Panc1 (cell line): ENCODE measurements at regions not wholly inside any gene's neighbourhood (a gene's known extent, or its start where the extent isn't known, plus 50 kb on each side); places are given as distances from the start of the nearest gene placed in this dataset.

ENCODE experiments used
- ATAC-seq: fragments of 200-7000 bp; cut with Tn5 transposase; 2 replicates; pipeline ENCODE4 v1.9.1; 2020; ENCODE audit warnings: mild to moderate bottlenecking, moderate library complexity
- BruUV-seq: library from RNA; stranded (reverse); fragments of 400-500 nt; replicated peaks from 2 replicates; lab custom pipeline; 2021; lab: Mats Ljungman, UMichigan
- CTCF ChIA-PET: fragments of 300-600 bp; sonication (Branson Sonifier 250); formaldehyde crosslinking; loops from one replicate; lab custom pipeline; 2022; ENCODE audit warnings: antibody characterized with exemption; lab: Charles Lee
- POLR2A ChIA-PET: fragments of 300-600 bp; sonication (Branson Sonifier 250); formaldehyde crosslinking; loops from one replicate; lab custom pipeline; 2022; ENCODE audit warnings: antibody characterized with exemption; lab: Charles Lee
- DNase-seq: peaks from one replicate; pipeline ENCODE4 v3.0.0-alpha.2; 2010; ENCODE audit warnings: low read depth, low spot score
- H3K27ac ChIP-seq: 2 replicates; pipeline ENCODE4 v1.5.1; 2011; ENCODE audit warnings: mild to moderate bottlenecking, low read length, inconsistent platforms
- H3K27me3 ChIP-seq: fragments of 200-500 bp; sonication (Bioruptor generic); 2 replicates; pipeline ENCODE4 v1.6.0; 2014; ENCODE audit warnings: low read length, inconsistent platforms; ENCODE audit not compliant: control insufficient read depth, insufficient read depth
- H3K36me3 ChIP-seq: fragments of 200-500 bp; sonication (Bioruptor generic); 2 replicates; pipeline ENCODE4 v1.5.1; 2014; ENCODE audit warnings: inconsistent platforms, mild to moderate bottlenecking, low read length, moderate library complexity; ENCODE audit not compliant: control insufficient read depth, insufficient read depth
- H3K4me1 ChIP-seq: 2 replicates; pipeline ENCODE4 v1.5.1; 2011; ENCODE audit warnings: inconsistent platforms, mild to moderate bottlenecking, low read length, moderate library complexity; ENCODE audit not compliant: control insufficient read depth, insufficient read depth
- H3K4me3 ChIP-seq, 2 experiments: 2 replicates each; pipeline ENCODE4 v1.5.1; 2011 to 2012; ENCODE audit warnings: low read depth in 2 of 2, low read length in 2 of 2, mild to moderate bottlenecking in 2 of 2, inconsistent platforms in 1 of 2, moderate library complexity in 1 of 2
- H3K9me3 ChIP-seq: fragments of 200-500 bp; sonication (Bioruptor generic); 2 replicates; pipeline ENCODE4 v1.5.1; 2014; ENCODE audit warnings: low read depth, mild to moderate bottlenecking, inconsistent platforms, low read length, moderate library complexity; ENCODE audit not compliant: control insufficient read depth, insufficient read depth
- POLR2AphosphoS5 ChIP-seq: IDR thresholded peaks from 2 replicates; pipeline ENCODE4 v1.6.1; 2012; ENCODE audit warnings: mild to moderate bottlenecking, low read depth, low read length, moderate library complexity
- SIN3A ChIP-seq: IDR thresholded peaks from 2 replicates; pipeline ENCODE4 v1.6.1; 2012; ENCODE audit warnings: low read depth, mild to moderate bottlenecking, low read length, moderate library complexity, borderline replicate concordance; ENCODE audit not compliant: insufficient read depth
- TCF7L2 ChIP-seq: IDR thresholded peaks from 2 replicates; pipeline ENCODE4 v1.6.1; 2011; ENCODE audit warnings: mild to moderate bottlenecking, low read depth, low read length, inconsistent platforms
- in situ Hi-C: cut with HindIII; loops from 2 replicates; pipeline ENCODE4 v1.10.0; 2016; ENCODE audit warnings: low sequenced_read_pairs, low pct_unique_long_range_greater_than_20kb
- intact Hi-C: fragments of 100-400 bp; cut with micrococcal nuclease; formaldehyde crosslinking; loops from one replicate; pipeline ENCODE4 v1.10.0; 2022; ENCODE audit not compliant: unreplicated experiment
- TF ChIP-seq, protein P1 (sequence below), 2 experiments: IDR thresholded peaks; 2 replicates each; pipeline ENCODE4 v1.6.1; 2011 to 2012; ENCODE audit warnings: low read depth in 2 of 2, control low read depth in 1 of 2, low read length in 1 of 2, mild to moderate bottlenecking in 1 of 2, moderate library complexity in 1 of 2; ENCODE audit not compliant: insufficient read depth in 1 of 2
- TF ChIP-seq, protein P2 (sequence below): fragments of 450-650 bp; IDR thresholded peaks from 2 replicates; pipeline ENCODE4 v1.5.1; 2017; ENCODE audit warnings: mild to moderate bottlenecking

DNA sequence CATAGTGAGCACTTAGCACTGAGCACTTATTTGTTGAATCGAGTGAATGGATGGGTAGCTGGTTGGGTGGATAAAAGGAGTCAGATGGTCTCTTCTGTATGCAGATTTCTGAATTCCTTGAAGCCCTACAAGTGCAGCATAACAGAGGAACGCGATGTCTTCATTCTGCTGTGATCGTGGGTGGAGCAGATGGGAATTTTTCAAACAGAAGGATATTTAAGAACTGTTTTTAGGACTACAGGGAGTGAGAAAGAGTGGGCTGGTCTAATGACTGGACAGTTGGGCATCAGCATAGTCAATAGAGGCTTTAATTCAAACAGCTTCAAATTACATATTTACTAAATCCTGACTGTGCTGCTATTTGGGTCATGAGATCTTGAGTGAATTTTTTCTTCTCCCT is 253.2 kb downstream of the CEMIP2 start:
- DNase-seq = no peak
- H3K9me3 ChIP-seq = no peaks in the 10 kb centered on the region
- CTCF ChIA-PET = no interaction called here
- in situ Hi-C loops (no loop called here), intact Hi-C loops (no loop called here)
- no peaks in the 10 kb centered on the region for H3K4me1 ChIP-seq
- ATAC-seq = no peak
- no TSS peak for BruUV-seq
- no peak overlapping the region for H3K27ac ChIP-seq
- no peaks in the 10 kb centered on the region for H3K27me3 ChIP-seq
- H3K36me3 ChIP-seq = no peaks in the 10 kb centered on the region
- TF ChIP-seq SIN3A (no peak), TCF7L2 (no peak), POLR2AphosphoS5 (no peak)
- TF ChIP-seq, protein P1, sequence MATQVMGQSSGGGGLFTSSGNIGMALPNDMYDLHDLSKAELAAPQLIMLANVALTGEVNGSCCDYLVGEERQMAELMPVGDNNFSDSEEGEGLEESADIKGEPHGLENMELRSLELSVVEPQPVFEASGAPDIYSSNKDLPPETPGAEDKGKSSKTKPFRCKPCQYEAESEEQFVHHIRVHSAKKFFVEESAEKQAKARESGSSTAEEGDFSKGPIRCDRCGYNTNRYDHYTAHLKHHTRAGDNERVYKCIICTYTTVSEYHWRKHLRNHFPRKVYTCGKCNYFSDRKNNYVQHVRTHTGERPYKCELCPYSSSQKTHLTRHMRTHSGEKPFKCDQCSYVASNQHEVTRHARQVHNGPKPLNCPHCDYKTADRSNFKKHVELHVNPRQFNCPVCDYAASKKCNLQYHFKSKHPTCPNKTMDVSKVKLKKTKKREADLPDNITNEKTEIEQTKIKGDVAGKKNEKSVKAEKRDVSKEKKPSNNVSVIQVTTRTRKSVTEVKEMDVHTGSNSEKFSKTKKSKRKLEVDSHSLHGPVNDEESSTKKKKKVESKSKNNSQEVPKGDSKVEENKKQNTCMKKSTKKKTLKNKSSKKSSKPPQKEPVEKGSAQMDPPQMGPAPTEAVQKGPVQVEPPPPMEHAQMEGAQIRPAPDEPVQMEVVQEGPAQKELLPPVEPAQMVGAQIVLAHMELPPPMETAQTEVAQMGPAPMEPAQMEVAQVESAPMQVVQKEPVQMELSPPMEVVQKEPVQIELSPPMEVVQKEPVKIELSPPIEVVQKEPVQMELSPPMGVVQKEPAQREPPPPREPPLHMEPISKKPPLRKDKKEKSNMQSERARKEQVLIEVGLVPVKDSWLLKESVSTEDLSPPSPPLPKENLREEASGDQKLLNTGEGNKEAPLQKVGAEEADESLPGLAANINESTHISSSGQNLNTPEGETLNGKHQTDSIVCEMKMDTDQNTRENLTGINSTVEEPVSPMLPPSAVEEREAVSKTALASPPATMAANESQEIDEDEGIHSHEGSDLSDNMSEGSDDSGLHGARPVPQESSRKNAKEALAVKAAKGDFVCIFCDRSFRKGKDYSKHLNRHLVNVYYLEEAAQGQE (IDR thresholded peaks at IDR 0.05; ENCODE audit: insufficient read depth in 1 of 2, low read depth in 2 of 2, low read length in 1 of 2) = no peak
- TF ChIP-seq, protein P2, sequence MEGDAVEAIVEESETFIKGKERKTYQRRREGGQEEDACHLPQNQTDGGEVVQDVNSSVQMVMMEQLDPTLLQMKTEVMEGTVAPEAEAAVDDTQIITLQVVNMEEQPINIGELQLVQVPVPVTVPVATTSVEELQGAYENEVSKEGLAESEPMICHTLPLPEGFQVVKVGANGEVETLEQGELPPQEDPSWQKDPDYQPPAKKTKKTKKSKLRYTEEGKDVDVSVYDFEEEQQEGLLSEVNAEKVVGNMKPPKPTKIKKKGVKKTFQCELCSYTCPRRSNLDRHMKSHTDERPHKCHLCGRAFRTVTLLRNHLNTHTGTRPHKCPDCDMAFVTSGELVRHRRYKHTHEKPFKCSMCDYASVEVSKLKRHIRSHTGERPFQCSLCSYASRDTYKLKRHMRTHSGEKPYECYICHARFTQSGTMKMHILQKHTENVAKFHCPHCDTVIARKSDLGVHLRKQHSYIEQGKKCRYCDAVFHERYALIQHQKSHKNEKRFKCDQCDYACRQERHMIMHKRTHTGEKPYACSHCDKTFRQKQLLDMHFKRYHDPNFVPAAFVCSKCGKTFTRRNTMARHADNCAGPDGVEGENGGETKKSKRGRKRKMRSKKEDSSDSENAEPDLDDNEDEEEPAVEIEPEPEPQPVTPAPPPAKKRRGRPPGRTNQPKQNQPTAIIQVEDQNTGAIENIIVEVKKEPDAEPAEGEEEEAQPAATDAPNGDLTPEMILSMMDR = no peak
- H3K4me3 ChIP-seq = no peak overlapping the region
- POLR2A ChIA-PET = no interaction called here

DNA sequence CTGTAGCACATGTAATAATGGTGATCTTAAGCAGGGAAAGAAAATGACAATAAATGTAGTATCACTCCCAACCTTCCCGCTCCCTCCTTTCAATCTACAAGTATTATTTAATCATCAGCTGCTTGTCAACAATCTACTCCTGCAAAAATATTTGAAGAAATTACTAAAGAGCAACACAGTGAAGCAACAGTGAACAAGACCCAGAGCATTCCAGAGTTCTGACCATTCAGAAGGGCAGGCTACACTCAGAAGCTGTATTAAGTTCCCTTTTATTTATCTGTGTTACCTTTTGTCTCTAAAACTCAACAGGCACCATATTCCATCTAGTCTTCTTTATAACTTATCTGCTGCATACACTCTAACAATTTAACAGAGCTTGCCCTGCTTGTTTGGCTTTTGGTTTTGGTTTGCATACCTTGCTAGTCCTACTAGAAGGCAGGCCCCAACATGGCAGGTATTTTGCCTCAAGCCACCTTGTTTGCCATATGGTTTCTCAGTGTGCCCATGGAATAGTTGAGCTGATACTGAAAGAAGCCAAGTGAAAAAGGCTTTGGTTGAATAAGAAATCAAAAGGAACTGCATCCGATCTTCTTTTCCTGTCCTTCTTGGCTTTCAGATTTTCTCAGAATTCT is 253.9 kb downstream of the CEMIP2 start:
- Histone ChIP-seq H3K9me3 (no peaks in the 10 kb centered on the region), H3K27me3 (no peaks in the 10 kb centered on the region), H3K27ac (no peak overlapping the region), H3K4me3 (no peak overlapping the region), H3K4me1 (no peaks in the 10 kb centered on the region), H3K36me3 (no peaks in the 10 kb centered on the region)
- ATAC-seq (no peak), DNase-seq (no peak)
- in situ Hi-C loops = no loop called here
- TF ChIP-seq, protein P2 = no peak
- TF ChIP-seq POLR2AphosphoS5 = no peak
- TF ChIP-seq, protein P1 (IDR thresholded peaks at IDR 0.05; ENCODE audit: insufficient read depth in 1 of 2, low read depth in 2 of 2, low read length in 1 of 2) = no peak
- no peak for TF ChIP-seq SIN3A
- no peak for TF ChIP-seq TCF7L2
- POLR2A ChIA-PET = no interaction called here
- CTCF ChIA-PET = no interaction called here
- intact Hi-C loops = no loop called here
- BruUV-seq = no TSS peak
